ENCODE measurements at regions not wholly inside any gene's neighbourhood (a gene's known extent, or its start where the extent isn't known, plus 50 kb on each side); places are given as distances from the start of the nearest gene placed in this dataset.

DNA sequence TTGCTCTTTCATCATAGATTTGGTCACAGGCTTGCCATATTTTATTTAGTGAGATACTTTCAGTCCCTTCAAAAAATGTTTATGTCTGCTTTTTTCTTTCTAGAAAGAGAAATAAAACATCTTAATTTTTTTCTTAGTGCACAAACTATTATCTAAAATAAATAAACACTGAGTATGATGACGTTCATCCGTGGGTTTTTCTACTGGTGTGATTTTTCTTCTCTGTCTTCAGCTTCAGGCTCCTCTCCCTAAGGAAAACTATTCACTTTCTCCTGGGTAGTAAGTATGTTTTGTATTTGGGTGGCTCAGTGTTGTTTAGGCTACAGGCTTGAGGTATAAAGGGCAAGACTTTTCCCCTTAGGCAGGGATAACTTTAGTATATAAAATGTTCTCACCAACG is 154.7 kb downstream of the DACT1 start:
- TF ChIP-seq YY1 (IDR thresholded peaks at IDR 0.05; ENCODE audit: insufficient read depth, insufficient read length) (no peak), SUZ12 (IDR thresholded peaks at IDR 0.05; ENCODE audit: extremely low read depth, insufficient read depth, insufficient read length) (no peak)

Data from NT2/D1 (cell line).